CD4-positive, alpha-beta T cell treated with Interleukin-17A for 1 hour (primary cell): ENCODE measurements at regions not wholly inside any gene's neighbourhood (a gene's known extent, or its start where the extent isn't known, plus 50 kb on each side); places are given as distances from the start of the nearest gene placed in this dataset.

Experiments
- DNase-seq: peaks from one replicate; pipeline ENCODE4 v3.0.0-alpha.2; 2020

DNA sequence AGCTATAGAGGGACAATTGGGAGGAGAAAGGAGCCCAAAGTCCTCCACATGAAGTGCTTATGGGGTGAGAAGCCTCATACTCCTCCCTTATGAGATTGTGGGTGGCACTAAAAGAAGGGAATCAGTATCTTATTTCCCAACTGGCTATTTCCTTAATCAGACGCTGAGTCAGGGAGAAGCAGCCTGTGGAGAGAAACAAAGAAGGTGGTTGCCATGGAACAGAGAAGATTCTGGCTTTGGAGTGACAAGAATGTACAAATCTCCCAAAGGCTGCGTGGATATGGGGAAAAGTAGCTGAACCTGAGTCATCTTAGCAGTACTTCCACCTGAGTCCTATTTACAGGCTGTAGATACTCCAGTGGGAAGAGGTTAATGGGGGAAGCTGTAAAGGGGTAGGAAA lies 115.8 kb upstream of the CWC22 start:
- no peak for DNase-seq

DNA sequence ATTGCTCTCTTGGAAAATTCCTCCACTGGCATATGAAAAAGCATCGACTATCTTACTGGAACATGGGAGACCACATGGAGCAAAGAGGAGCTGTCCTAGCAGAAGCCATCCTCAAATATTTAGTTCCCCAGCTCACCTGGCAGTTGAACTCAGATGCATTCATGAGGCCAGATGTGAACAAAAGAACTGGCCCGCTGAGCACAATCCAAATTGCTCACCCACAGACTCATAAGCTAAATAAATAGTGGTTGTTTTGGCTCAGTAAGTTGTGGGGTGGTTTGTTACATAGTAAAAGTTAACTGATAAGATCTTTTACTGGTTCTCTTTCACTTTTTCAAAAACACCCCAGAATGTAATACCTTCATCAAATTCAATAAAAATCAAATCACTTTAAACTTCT lies 108.6 kb upstream of the CWC22 start:
- no peak for DNase-seq

DNA sequence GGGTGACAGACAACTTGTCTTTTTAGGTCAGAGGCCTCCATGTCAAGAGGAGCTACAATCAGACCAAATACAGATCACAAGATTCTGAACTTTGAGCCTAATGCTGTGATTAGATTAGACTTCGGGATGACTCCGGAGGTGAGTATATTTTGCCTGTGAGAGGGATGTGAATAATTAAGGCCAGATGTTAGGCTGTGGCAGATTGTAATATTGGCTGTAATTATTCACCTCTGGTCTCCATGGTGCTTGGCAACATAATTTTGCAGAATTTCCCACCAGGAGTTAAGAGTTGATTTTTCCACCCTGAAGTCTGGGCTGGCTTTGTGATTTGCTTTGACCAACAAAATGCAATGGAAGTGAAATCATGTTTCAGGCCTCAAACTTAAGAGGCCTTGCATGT lies 108.2 kb upstream of the CWC22 start:
- DNase-seq, result no peak

DNA sequence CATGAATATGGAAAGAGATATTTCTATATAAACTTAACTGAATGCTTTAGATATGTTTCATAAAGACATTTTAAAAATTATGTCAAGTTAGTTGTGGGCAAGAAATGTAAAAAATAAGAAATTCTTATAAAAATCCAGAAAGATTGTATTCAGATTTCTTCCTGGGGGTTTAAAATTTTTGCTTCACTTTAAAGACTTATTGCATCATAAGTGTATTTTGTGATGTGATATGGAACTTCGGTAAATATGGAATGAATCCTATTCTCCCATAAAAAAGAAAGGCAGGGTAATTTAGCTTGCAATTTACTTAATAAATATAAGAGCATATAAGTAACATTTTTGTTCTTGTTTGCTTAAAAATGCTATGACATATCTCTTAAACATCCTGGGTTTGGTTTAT lies 104.8 kb upstream of the CWC22 start:
- no peak for DNase-seq

- no peak for DNase-seq
Measured at GRCh38 chr2:180110469-180110868, 103.4 kb upstream of the CWC22 start.

DNA sequence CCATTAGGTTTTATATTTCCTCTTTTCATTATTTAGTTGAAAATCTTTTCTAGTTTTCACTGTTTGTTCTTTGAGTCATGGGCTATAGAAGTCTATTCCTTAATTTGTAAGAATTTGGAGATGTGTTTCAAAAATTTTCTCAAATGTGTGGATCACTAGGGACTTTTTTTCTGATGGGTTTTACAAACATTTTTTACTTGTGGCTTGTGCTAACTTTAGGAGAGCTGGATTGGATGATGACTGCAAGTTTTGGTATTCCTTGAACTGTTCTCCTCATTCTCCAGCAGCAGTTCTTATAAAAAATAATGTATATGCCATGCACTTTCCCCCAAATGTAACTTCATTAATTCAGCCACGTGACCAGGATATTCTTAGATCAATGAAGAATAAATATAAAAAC lies 94.7 kb upstream of the CWC22 start:
- DNase-seq, result no peak

DNA sequence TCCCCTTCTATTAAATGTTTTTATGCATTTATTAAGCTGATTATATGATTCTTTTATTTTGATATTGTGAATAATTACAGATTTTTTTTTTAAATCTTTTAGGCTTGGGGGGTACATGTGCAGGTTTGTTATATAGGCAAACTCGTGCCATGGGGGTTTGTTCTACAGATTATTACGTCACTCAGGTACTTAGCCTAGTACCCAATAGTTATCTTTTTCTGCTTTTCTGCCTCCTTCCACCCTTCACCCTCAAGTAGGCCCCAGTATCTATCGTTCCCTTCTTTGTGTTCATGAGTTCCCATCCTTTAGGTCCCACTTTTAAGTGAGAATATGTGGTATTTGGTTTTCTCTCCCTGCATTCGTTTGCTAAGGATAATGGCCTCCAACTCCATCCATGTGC lies 92.2 kb upstream of the CWC22 start:
- no peak for DNase-seq

- no peak for DNase-seq
Measured at GRCh38 chr2:180085144-180085543, 78.0 kb upstream of the CWC22 start.

DNA sequence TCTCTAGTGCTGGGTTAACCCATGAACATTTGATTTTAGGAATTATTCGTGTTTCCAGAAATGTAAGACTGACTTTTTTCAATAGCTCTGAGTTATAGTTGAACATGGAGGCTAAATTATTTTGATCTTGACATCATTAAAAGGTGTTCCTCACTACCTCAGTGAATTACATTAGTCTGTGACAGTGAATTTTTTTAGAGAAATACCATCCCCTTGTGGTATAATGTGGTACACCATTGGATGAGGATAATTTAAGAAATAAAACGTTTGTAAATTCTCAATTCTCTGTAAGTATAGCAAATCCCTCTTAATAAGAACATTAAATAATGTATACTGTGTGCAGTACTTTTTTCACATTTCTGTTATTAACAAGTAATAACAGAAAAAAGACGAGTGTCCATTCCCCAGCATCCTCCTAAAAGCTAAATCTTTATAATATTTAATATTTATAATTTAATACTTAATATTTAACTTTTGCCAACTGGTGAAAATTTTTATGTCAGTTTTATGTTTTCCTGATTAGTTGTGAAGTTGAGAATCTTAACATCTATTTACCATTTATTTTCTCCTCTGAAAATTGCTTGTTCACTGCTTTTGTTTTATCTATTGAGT lies 70.3 kb upstream of the CWC22 start:
- DNase-seq, result no peak

GRCh38 chr2:180075870-180076269 lies 68.8 kb upstream of the CWC22 start:
- no peak for DNase-seq

DNA sequence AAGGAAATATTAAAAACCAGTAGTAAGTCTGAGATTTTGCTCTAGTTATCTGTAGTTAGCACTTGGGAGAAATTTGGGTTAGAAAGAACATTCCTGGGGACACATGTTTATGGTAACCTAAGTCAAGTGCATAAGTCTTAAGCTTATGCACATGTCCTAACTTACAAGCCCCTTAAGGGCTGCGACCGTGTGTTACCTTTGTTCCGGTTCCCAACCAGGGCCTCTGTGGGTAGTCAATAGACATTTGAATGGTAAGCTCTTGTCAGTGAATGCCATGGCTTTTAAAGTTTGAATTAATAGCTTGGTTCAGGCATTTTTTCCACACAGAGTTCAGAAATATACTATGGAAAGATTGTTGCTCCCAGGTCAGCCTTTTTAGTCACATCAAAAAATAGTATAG lies 64.7 kb upstream of the CWC22 start:
- no peak for DNase-seq

GRCh38 chr2:180063494-180064092 lies 56.5 kb upstream of the CWC22 start:
- no peak for DNase-seq

GRCh38 chr2:180062178-180062577 lies 55.1 kb upstream of the CWC22 start:
- no peak for DNase-seq

DNA sequence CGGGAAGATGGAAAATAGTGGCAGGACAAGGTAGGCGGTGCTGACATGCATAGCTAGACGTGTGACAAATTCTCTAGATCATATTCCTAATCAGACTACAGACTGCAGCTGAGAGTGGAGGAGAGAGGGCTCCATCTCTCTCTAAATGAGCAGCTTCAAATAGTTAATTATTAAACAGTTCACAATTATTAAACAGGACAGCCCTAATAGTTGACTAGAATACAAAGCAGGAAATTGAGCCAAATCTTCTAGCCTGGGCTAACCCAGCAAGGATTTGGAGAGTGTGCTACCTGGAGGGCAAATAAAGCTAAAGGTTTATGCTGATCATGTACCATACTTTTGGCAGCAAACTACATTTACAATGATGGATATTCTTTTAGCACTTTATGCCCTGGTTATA lies 54.4 kb upstream of the CWC22 start:
- no peak for DNase-seq

DNA sequence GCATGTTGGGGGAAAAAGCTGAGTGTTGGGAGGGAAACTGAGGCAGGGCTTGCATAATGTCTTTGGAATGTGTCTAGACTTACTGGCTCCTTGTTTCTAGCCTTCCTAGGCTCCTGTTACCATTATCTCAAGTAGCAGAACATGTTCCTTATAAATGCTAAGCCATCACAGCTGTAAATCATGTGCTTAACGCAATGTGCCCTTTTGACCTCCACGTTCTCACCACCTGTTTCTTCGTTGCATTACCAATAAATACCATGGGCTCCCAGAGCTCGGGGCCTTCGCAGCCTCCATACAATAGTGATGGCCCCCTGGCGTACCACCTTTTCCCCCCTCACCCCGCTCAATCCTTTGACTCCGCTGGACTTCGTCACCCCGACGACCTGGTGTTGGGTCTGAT lies 54.0 kb upstream of the CWC22 start:
- no peak for DNase-seq

- DNase-seq, result no peak
Measured at GRCh38 chr2:180058993-180059392, 51.9 kb upstream of the CWC22 start.

- no peak for DNase-seq
Measured at GRCh38 chr2:180057706-180058412, 50.8 kb upstream of the CWC22 start.
